Karpas-422 (cell line): ENCODE measurements at regions not wholly inside any gene's neighbourhood (a gene's known extent, or its start where the extent isn't known, plus 50 kb on each side); places are given as distances from the start of the nearest gene placed in this dataset.

Experiments used
- DNase-seq: peaks from one replicate; pipeline ENCODE4 v3.0.0-alpha.2; 2015
- H2AFZ ChIP-seq: fragments of 200-600 bp; sonication (generic); 2 replicates; pipeline ENCODE4 v1.6.1; 2014; ENCODE audit warnings: antibody characterized with exemption, low read length, mixed read lengths
- H3K27ac ChIP-seq: fragments of 200-600 bp; sonication (generic); 2 replicates; pipeline ENCODE4 v1.5.1; 2014; ENCODE audit warnings: mild to moderate bottlenecking, low read length, moderate library complexity
- H3K27me3 ChIP-seq: fragments of 200-600 bp; sonication (generic); 2 replicates; pipeline ENCODE4 v1.6.1; 2014; ENCODE audit warnings: low read length, mixed read lengths
- H3K36me3 ChIP-seq: fragments of 200-600 bp; sonication (generic); 2 replicates; pipeline ENCODE4 v1.6.1; 2014; ENCODE audit warnings: low read length, mixed read lengths; ENCODE audit not compliant: insufficient read depth
- H3K4me1 ChIP-seq: fragments of 200-600 bp; sonication (generic); 2 replicates; pipeline ENCODE4 v1.6.1; 2014; ENCODE audit warnings: mild to moderate bottlenecking, low read length, mixed read lengths
- H3K4me2 ChIP-seq: fragments of 200-600 bp; sonication (generic); 2 replicates; pipeline ENCODE4 v1.6.1; 2014; ENCODE audit warnings: low read length, low read depth, mild to moderate bottlenecking; ENCODE audit not compliant: poor library complexity, severe bottlenecking
- H3K4me3 ChIP-seq: fragments of 200-600 bp; sonication (generic); 2 replicates; pipeline ENCODE4 v1.5.1; 2014; ENCODE audit warnings: mild to moderate bottlenecking, antibody characterized with exemption, low read length, mixed read lengths
- H3K79me2 ChIP-seq: fragments of 200-600 bp; sonication (generic); 2 replicates; pipeline ENCODE4 v1.6.1; 2014; ENCODE audit warnings: mild to moderate bottlenecking, low read length, mixed read lengths
- H3K9ac ChIP-seq: fragments of 200-600 bp; sonication (generic); 2 replicates; pipeline ENCODE4 v1.6.0; 2014; ENCODE audit warnings: low read length
- H3K9me2 ChIP-seq: fragments of 200-600 bp; sonication (generic), shearing (Covaris generic); replicated peaks from 2 replicates; pipeline ENCODE4 v1.6.0; 2014; ENCODE audit warnings: mild to moderate bottlenecking, low read length, moderate library complexity; ENCODE audit not compliant: insufficient read depth
- H3K9me3 ChIP-seq: fragments of 300-700, 200-600 bp; sonication (generic); 2 replicates; pipeline ENCODE4 v1.6.1; 2014; ENCODE audit warnings: low read length, mixed read lengths
- H4K20me1 ChIP-seq: fragments of 200-600 bp; sonication (generic); 2 replicates; pipeline ENCODE4 v1.6.1; 2014; ENCODE audit warnings: mild to moderate bottlenecking, antibody characterized with exemption, low read length, low read depth; ENCODE audit not compliant: insufficient read depth

DNA sequence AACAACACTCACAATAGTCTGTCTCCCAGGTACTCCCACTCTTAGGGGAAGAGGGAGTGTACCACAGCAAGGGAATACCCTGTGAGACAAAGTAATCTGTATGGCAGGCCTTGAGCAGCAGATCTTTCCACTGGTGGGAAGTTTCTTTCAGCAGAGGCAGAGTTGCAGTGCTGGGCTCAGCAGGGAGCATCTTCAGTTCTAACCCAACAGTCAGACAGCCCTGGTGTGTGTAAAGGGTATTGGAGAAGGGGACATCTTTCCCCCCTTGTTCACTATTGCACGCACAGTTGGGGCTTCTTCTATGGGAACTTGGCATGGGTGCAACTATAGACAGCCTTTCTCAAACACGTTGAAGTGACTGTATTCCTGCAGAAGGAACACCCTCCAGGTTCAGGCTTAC, 159.4 kb upstream of the DPT start:
- H2AFZ ChIP-seq = no peak overlapping the region
- H3K36me3 ChIP-seq = no peaks in the 10 kb centered on the region
- no peaks in the 10 kb centered on the region for H4K20me1 ChIP-seq
- no peak overlapping the region for H3K9ac ChIP-seq
- H3K9me3 ChIP-seq = no peaks in the 10 kb centered on the region; the same call in 1 of the 2 replicates
- DNase-seq = no peak
- no peaks in the 10 kb centered on the region for H3K4me1 ChIP-seq
- no peaks in the 10 kb centered on the region for H3K9me2 ChIP-seq
- no peak overlapping the region for H3K4me3 ChIP-seq
- H3K27ac ChIP-seq = no peak overlapping the region
- H3K4me2 ChIP-seq = no peak overlapping the region
- H3K79me2 ChIP-seq = no peaks in the 10 kb centered on the region
- no peaks in the 10 kb centered on the region for H3K27me3 ChIP-seq

DNA sequence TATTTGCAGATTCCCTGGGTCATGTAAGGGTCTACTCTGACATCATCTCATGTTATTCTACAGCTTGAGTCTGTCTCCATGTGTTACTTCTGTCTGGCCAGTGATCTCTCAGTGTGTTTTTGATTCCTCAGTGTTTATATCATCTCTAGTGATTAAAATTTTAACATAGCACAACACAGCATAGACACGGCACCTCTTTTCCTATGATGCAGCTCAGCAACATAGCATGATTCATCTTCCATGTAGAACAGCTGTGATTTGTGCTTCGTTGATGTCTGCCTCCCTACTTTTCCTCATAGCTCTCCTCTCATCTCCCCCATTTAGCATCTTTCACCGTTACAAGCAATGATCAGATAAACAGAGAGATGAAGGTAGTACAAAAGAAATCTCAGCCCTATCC, 163.9 kb upstream of the DPT start:
- no peak overlapping the region for H3K9ac ChIP-seq
- H3K79me2 ChIP-seq = no peaks in the 10 kb centered on the region
- H2AFZ ChIP-seq = no peak overlapping the region
- H3K9me2 ChIP-seq = no peaks in the 10 kb centered on the region
- no peaks in the 10 kb centered on the region for H3K36me3 ChIP-seq
- no peaks in the 10 kb centered on the region for H3K27me3 ChIP-seq
- no peak overlapping the region for H3K27ac ChIP-seq
- no peaks in the 10 kb centered on the region; the same call in 1 of the 2 replicates for H3K9me3 ChIP-seq
- no peak overlapping the region for H3K4me2 ChIP-seq
- H3K4me1 ChIP-seq = no peaks in the 10 kb centered on the region
- no peaks in the 10 kb centered on the region for H4K20me1 ChIP-seq
- H3K4me3 ChIP-seq = no peak overlapping the region
- no peak for DNase-seq

DNA sequence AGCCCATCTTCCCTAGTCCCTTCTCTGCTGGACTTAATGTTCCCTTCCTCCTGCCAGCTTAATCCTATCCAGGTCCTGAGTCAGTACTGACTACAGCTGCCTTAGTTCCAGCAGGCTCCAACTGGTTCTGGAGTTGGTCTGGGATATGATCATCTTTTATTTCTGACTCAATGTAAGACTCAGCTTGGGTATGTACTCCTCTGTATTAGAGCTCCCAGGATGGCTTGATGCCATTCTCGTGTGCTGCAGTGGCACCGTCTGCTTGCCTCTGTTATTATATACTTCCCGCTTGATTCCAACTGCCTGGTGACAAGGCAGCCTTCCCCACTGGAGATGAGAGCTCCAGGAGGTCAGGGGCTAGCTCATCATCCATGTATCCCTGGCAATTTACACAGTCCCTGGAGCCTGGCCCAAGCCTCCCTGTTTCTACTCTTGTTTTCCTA, 164.4 kb upstream of the DPT start:
- Histone ChIP-seq H4K20me1 (no peaks in the 10 kb centered on the region), H3K27ac (no peak overlapping the region), H2AFZ (no peak overlapping the region), H3K9ac (no peak overlapping the region), H3K79me2 (no peaks in the 10 kb centered on the region), H3K4me2 (no peak overlapping the region), H3K4me1 (no peaks in the 10 kb centered on the region), H3K27me3 (no peaks in the 10 kb centered on the region), H3K9me2 (no peaks in the 10 kb centered on the region), H3K4me3 (no peak overlapping the region), H3K36me3 (no peaks in the 10 kb centered on the region), H3K9me3 (no peaks in the 10 kb centered on the region)
- DNase-seq = no peak

DNA sequence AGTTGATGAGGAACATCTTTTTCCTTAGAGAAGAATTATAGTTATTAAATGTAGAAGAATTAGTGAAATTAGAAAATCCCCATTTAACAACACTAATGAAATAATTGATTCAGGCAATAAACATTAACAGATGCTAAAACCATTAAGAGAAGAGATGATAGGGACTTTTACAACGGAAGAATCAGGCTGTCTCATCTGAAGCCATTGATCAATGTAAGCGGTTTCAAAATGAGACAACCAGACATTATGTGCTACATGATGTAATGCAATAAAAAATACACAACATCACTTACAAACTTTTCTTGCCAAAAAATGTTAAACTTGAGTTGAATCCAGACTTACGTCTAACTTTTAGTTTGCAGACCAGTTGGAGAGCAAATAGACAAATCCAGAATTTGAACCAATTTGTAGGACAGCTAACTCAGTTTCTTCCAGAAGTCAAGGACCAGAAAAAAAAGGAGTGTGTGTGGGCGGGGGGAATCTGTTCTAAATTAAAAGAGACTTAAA, 165.4 kb upstream of the DPT start:
- Histone ChIP-seq H2AFZ (no peak overlapping the region), H3K36me3 (no peaks in the 10 kb centered on the region), H3K4me3 (no peak overlapping the region), H3K4me1 (no peaks in the 10 kb centered on the region), H3K27me3 (no peaks in the 10 kb centered on the region), H3K27ac (no peak overlapping the region), H4K20me1 (no peaks in the 10 kb centered on the region), H3K9me3 (no peaks in the 10 kb centered on the region), H3K9ac (no peak overlapping the region), H3K4me2 (no peak overlapping the region), H3K79me2 (no peaks in the 10 kb centered on the region), H3K9me2 (no peaks in the 10 kb centered on the region)
- no peak for DNase-seq

DNA sequence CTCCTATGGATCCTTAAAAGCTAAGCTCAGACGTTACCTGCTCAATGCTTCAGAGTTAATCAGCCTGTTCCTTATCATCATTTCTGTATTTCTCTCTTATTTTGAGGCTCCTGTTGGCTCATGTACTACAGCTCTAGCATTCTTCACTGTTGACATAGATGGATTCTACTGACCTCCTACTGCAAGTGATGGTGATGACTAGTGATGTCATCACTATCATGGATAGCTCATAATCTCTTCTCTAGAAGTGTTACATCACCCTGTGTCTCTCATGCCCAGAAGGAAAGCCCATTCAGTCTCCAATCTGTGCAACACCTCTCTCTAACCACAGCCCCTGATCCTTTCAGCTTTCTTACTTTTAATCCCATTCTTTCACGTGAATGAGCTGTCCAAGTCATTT, 168.2 kb upstream of the DPT start:
- no peaks in the 10 kb centered on the region for H3K79me2 ChIP-seq
- H3K4me1 ChIP-seq = no peaks in the 10 kb centered on the region
- no peak for DNase-seq

DNA sequence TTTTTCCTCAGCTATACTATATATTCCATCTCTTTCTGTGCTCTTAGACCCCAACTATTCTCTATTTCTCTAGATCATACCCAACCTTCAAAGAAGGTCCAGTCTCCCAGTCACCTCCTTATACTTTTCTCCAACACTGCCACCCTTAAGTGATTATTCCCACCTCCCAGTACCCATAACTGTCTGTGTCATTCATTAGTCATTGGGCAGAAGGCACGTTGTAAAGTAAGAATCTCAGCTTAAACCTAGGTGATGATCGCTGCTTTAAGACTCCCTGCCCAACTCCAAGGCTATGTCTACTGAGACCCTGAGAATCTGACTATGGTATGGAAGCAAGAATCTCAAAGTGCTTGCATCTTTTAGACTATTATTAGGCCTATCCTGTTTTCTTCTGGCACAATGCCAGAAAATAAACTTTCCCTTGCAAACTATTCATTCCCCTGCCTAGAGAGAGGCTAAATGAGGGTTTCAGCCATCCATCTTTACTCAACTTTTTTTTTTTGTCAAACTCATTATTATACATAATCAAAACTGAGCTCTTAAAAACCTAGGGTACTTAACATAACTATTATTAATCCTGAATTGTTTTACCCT, 174.3 kb upstream of the DPT start:
- no peaks in the 10 kb centered on the region for H3K4me1 ChIP-seq
- H3K79me2 ChIP-seq = no peaks in the 10 kb centered on the region
- H3K4me3 ChIP-seq = no peak overlapping the region
- H3K27ac ChIP-seq = no peak overlapping the region
- no peak overlapping the region for H3K9ac ChIP-seq
- no peaks in the 10 kb centered on the region for H3K36me3 ChIP-seq
- no peak for DNase-seq
- H3K27me3 ChIP-seq = no peaks in the 10 kb centered on the region
- no peak overlapping the region for H2AFZ ChIP-seq
- H3K9me3 ChIP-seq = no peaks in the 10 kb centered on the region
- H3K9me2 ChIP-seq = no peaks in the 10 kb centered on the region
- H4K20me1 ChIP-seq = no peaks in the 10 kb centered on the region
- H3K4me2 ChIP-seq = no peak overlapping the region

More for the DNA sequence above, 168.2 kb upstream of the DPT start:
- Histone ChIP-seq H4K20me1 (no peaks in the 10 kb centered on the region), H3K36me3 (no peaks in the 10 kb centered on the region), H3K4me2 (no peak overlapping the region), H2AFZ (no peak overlapping the region), H3K27ac (no peak overlapping the region), H3K9me2 (no peaks in the 10 kb centered on the region), H3K9me3 (no peaks in the 10 kb centered on the region), H3K9ac (no peak overlapping the region), H3K27me3 (no peaks in the 10 kb centered on the region), H3K4me3 (no peak overlapping the region)

DNA sequence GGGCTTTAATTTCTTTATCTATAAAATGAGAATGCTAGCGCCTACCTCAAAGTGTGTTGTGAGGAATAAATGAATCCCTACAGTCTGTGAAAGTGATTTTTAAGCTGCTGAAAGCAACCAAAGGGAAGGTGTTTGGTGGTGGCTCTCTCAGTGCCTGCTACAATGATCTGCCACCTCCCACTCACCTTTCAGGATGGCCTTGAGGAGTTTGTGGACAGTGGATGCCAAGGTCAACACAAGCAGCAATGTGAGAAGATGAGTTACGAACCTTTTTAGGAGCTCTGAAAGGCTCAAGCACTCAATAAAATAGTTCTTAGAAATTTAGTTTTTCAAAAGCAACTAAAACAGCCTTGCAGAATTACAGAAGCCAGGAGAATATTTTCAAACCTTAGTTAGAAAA, 176.6 kb upstream of the DPT start:
- Histone ChIP-seq H3K27me3 (no peaks in the 10 kb centered on the region), H3K36me3 (no peaks in the 10 kb centered on the region), H3K4me1 (no peaks in the 10 kb centered on the region), H3K4me3 (no peak overlapping the region), H3K4me2 (no peak overlapping the region), H3K79me2 (no peaks in the 10 kb centered on the region), H3K9me2 (no peaks in the 10 kb centered on the region), H3K9me3 (no peaks in the 10 kb centered on the region), H2AFZ (no peak overlapping the region), H3K27ac (no peak overlapping the region), H4K20me1 (no peaks in the 10 kb centered on the region), H3K9ac (no peak overlapping the region)
- no peak for DNase-seq

DNA sequence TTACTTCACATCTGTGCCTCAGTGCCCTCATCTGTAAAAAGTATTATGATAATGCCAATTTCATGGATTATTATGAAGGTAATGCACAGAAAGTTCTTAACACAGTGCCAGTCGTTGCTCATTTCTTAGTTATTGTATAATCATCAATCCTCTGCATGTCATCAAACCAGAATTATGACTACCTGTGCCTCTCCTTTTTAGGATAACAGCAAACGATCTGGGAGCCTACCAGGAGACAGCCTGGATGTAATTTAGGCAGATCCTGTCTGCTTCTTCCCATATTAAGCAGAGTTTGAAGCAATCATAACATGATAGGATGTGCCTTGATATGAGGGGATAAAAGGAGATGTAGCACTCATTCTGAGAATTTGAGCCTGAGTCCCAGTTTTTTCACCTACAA, 177.4 kb upstream of the DPT start:
- no peak overlapping the region for H3K27ac ChIP-seq
- no peaks in the 10 kb centered on the region for H3K27me3 ChIP-seq
- H2AFZ ChIP-seq = no peak overlapping the region
- no peaks in the 10 kb centered on the region for H4K20me1 ChIP-seq
- H3K9ac ChIP-seq = no peak overlapping the region
- DNase-seq = no peak
- H3K4me2 ChIP-seq = no peak overlapping the region
- no peaks in the 10 kb centered on the region for H3K4me1 ChIP-seq
- no peaks in the 10 kb centered on the region for H3K36me3 ChIP-seq
- no peak overlapping the region for H3K4me3 ChIP-seq
- no peaks in the 10 kb centered on the region for H3K9me2 ChIP-seq
- H3K9me3 ChIP-seq = no peaks in the 10 kb centered on the region
- no peaks in the 10 kb centered on the region for H3K79me2 ChIP-seq
